Erythroblast (primary cell): ENCODE measurements at regions not wholly inside any gene's neighbourhood (a gene's known extent, or its start where the extent isn't known, plus 50 kb on each side); places are given as distances from the start of the nearest gene placed in this dataset.

Source experiments
- GATA1 ChIP-seq: IDR thresholded peaks from 2 replicates; pipeline ENCODE4 v1.6.1; 2011; ENCODE audit warnings: low read depth, mild to moderate bottlenecking, control low read depth, low read length, moderate library complexity
- POLR2A ChIP-seq: IDR thresholded peaks from 2 replicates; pipeline ENCODE4 v1.6.1; 2011; ENCODE audit warnings: mild to moderate bottlenecking, low read length

- TF ChIP-seq POLR2A, result no peak
- TF ChIP-seq GATA1, result no peak
Observed at GRCh38 chr2:8502316-8502715, 179.5 kb upstream of the ID2 start.
